NCI-H69 (cell line): ENCODE measurements at regions not wholly inside any gene's neighbourhood (a gene's known extent, or its start where the extent isn't known, plus 50 kb on each side); places are given as distances from the start of the nearest gene placed in this dataset.

Experiments
- DNase-seq: peaks from one replicate; lab custom pipeline; 2025; lab: John Stamatoyannopoulos, UW

DNA sequence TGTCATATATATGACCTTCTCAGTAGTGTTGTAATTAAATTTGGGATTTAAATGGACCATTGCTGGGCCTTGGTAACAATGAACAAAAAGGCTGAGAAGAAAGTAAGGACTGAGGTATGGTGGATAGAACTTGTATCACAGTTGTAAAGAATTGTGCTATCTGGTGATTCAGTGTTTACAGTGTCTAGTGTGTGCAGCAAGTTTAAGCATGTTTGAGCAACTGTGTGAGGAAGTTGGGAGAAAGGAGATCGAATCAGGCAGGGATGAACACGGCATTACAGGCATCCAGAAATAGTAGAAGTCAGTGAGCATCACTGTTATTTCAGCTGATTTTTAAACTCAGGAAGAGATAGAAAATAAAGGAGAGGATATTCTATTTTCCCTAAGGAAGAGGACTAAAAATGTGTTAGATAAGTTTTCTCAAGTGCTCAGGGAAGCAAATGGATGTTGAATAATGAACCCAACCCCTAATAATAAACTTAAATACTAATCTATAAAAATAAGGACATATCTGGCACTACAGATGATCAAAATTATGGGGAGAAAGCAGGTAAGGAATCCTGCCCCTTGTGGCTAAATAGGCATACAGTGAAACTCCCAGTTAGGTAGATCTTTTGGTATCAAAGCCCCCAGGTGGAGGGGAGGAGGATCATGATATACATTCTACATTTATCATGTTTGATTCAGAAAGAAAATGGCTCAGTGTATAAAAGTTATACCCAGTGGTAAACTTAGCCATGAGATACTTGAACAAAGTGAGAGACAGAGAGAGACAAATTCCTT, 361.0 kb upstream of the ANO3 start:
- peak; percentile 9 for DNase-seq

DNA sequence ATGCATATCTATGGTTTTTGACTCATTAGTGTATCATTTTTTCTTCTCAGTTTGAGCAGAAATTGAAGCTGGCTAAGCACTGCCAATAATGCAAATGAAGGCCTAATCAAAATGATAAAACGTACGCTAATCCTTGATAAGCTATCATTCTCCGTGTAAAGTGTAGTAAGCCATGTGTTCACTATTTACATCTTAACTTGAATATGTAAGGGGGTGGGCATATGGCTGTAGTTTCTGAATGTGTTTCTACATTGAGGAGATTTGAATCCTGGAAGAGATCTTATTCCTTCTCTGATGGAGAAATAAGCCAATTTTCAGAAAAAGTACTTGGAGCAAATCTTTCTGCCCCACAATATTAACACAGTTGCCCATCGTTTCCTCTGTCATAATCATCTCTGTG, 351.8 kb upstream of the ANO3 start:
- DNase-seq, result no peak

GRCh38 chr11:25981998-25982397, 349.9 kb upstream of the ANO3 start:
- peak; percentile 57 for DNase-seq

GRCh38 chr11:25983280-25983679, 348.6 kb upstream of the ANO3 start:
- DNase-seq, result no peak

DNA sequence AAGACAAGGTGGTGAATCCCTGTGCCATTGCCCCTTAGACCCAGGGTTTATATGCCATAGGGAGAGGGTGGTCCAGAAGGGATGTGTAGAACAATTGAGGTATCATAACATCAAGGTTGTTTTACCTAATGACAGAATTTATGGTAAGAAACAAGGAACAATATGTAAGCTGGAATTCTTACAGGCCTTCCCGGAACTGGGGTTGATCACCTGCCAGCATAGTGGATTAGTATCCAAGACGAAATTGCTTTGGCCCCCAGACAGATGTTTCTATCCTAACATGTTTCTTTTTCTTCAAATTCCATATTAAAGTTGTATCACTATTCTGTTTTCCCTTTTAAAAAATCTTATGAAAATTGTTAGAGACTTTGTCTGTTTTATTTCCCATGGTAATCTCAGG, 343.8 kb upstream of the ANO3 start:
- no peak for DNase-seq

DNA sequence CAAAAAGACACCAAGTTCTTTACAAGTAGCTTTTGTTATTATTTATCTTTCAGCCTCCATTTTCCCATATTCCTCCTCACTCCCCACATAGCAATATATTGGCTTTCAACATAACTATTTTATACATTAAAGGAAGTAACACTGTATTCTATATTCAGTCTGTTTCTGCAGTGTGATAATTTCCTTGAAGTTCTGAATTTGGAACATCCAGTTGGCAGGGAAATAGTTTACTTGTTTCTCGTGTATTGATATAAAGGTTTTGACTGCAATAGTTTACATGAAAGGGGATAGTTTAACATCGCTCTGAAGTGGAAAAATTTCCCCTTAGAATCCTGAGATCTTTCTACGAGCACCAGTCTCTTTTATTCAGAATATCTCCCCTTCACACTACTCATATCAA, 341.5 kb upstream of the ANO3 start:
- DNase-seq, result no peak

DNA sequence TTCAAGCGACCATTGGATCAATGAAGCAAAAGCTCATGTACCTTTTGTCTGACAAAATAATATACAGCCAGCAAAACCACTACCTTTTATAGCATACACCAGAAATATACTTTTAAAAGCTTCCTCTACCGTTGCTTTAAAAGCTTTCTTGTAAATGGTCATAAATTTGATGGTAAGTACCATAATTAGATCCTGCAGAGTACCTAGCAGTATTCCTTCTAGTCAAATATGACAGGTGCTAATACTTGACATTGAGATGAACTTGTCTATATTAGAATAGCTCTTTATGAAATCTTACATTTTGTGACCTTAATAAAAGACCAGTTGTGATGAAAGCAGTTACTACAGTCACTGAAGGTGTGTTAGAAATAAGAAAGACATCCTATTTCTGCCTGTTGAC, 340.5 kb upstream of the ANO3 start:
- DNase-seq, result no peak

- DNase-seq, result no peak
Measured at GRCh38 chr11:25992294-25992693, 339.6 kb upstream of the ANO3 start.

GRCh38 chr11:25993016-25993415, 338.9 kb upstream of the ANO3 start:
- no peak for DNase-seq

- no peak for DNase-seq
Measured at GRCh38 chr11:26011474-26011873, 320.5 kb upstream of the ANO3 start.

DNA sequence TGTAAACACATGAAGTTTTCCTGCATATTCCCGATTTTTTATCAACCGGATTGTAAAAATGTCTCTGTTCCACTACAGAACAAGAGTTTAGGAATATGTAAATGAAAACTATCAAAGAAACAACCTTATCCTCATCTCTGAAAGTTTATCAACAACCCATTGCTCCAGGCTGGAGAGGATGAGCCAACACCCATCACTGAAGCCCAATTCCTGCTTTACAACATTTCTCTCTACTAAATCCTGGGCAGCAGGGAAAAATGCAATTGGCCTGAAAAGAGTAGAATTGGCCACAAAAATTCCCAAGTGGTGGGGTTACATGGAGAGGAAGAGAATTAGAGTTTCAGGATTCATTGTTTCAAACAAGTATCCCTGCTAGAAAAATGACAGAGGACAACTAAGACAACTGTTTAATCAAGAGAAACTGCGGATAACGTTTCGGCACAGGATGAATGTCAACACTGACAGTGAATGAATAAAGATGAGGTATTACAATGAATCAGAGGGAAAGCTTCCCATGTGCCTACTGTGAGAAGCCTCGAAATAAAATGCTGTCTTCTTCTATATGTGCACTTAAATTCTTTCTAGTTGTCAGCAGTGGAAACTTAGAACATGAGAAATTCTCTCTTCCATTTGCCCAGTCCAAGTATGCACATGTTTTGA, 317.3 kb upstream of the ANO3 start:
- DNase-seq, result no peak

GRCh38 chr11:26017322-26017860, 314.5 kb upstream of the ANO3 start:
- no peak for DNase-seq

DNA sequence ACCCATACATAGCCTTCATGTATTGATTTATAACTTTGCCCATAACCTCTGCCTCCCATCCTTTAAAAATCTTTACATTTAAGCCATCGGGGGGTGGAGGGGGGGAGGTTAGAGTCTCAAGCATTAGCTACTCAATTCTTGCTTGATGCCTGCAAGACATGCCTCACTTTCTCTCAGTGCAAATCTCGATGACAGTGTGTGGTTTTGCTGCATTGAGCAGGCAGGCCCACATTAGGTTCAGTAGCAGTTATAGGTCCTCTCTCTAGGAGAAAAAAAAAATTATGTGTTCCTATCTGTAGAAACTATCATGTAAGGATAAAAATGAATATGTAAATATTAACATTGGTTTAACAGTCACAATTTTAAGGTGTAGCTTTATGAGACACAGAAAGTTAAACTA, 314.0 kb upstream of the ANO3 start:
- no peak for DNase-seq

DNA sequence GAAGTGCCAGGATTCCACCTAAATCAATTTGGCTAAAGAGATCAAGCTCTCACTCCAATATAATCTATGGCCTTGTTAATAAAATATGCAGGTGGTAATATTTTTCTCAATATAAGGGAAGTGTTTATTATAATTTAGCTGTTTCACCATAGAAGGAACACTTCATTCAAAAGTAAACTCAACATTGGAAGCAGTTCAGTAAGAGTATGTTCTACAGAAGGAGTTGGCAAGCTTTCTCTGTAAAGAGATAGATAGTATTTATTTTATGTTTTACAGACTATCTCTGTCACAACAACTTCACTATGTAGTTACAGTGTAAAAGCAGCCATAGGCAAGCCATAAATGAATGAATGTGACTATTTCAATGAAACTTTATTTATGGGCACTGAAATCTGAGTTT, 313.6 kb upstream of the ANO3 start:
- no peak for DNase-seq

GRCh38 chr11:26019386-26019785, 312.5 kb upstream of the ANO3 start:
- no peak for DNase-seq

DNA sequence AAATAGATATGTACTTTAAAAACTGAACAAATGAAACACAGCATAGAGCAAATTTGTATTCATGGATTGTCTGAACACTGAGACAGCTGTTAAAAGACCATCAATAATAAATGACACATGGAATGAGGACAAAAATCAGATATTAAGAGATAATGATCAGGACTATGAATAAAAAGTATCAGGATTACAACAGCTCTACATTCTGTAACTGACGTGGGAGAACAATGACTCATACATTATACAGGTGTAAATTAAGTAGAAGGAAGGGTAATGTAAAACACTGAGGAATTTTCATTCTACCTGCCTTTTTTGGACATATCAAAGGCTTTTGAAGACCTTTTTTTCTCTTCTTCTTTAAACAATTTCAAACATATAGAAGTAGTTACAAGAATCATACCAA, 310.9 kb upstream of the ANO3 start:
- DNase-seq, result no peak

DNA sequence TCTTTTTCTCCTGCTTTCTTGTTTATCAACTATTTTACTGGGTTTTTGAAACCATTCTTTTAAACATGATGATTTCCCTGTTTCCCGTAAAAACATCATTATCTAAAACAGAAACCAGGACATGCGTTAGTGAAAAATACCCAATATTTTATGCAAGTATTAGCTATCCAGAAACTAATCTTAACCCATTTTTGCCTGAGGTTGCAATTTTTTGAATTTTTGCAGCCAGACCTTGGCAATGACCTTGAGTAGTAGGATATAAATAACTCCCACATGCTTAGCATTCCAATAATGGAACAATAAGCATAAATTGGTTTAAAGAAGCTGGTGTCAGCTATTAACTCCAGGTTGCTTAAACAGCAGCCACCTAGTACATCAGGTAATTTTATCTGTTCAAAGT, 308.9 kb upstream of the ANO3 start:
- no peak for DNase-seq

DNA sequence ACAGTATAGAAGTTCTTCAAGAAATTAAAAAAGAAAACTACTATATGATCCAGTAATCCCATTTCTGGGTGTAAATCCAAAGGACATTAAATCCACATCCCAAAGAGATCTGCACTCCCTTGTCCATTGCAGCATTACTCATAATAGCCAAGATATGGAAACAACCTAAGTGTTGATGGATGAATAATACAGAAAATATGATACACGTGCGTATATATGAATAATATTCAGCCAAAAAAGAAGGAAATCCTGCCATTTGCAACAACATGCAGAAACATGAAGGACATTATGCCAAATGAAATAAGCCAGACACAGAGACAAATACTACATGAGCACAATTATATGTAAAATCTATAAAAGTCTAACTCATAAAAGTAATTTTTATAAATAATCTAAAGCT, 306.3 kb upstream of the ANO3 start:
- no peak for DNase-seq

GRCh38 chr11:26026078-26026477, 305.9 kb upstream of the ANO3 start:
- DNase-seq, result no peak

DNA sequence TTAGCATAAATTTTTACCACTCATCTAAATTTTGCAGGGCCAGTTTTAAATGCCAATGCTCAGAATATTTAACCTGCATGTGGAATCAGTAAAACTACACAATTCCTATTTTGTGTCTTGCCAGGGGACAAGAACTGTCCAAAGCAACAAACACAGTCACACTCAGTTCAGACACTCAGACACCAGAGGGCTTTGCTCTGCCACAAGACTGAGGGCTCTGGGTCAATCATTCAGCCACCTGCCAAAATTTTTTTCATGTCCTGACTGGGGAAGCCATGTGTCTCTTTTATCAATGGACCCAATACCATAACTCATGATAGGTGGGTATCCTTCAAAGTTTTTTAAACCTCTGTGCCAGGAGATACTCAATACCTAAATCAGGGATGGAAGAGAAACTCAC, 304.0 kb upstream of the ANO3 start:
- no peak for DNase-seq

GRCh38 chr11:26028393-26028911, 303.5 kb upstream of the ANO3 start:
- DNase-seq, result peak; percentile 61

DNA sequence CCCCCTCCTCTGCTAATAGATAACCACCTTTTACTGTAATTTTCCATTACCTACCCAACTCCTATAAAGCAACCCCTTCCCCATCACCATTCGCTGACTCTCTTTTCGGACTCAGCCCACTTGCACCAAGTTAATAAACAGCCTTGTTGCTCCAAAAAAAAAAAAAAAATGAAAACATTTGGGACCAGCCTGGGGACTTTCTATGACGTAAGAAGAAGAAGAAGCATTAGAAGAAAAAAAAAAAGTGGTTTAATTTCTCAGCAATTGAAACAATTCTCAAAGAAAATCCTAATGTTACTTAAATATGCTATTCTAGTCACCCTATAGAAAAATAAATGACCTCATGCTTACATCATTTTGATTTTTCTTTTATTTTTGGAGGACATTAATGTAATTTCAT, 301.5 kb upstream of the ANO3 start:
- DNase-seq, result no peak

DNA sequence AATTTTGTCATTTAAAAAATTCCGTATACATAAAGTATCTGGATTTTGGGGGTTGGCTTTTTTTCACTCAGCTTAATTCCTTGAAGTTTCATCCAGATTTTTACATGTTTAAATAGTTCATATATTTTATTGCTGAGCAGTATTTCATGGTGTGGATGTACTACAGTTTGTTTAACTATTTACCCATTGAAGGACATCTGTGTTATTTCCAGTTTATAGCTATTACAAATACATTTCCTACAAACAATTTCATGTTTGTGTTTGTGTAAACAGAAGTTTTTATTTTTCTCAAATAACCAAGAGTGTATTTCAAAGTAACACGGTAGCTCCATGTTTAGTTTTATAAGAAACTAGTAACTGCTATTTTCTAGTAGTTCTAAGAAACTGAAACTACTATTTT, 299.7 kb upstream of the ANO3 start:
- no peak for DNase-seq
